IMR-90 (cell line): ENCODE measurements at regions not wholly inside any gene's neighbourhood (a gene's known extent, or its start where the extent isn't known, plus 50 kb on each side); places are given as distances from the start of the nearest gene placed in this dataset.
"Not testable (repeated sequence)": the region's sequence is repeated elsewhere in the genome, so short reads cannot be mapped to it uniquely, and the experiment has no call there.

ENCODE experiments used
- CTCF ChIP-seq: conservative IDR thresholded peaks from 2 replicates; pipeline ENCODE4 v1.5.1; 2012; ENCODE audit warnings: mild to moderate bottlenecking, low read depth, low read length, improper control_type of control experiment
- ELK1 ChIP-seq: fragments of 150-350 bp; IDR thresholded peaks from 2 replicates; pipeline ENCODE4 v1.6.1; 2016; ENCODE audit warnings: low read depth, mild to moderate bottlenecking, low read length, moderate library complexity, borderline replicate concordance
- RFX5 ChIP-seq: IDR thresholded peaks from 2 replicates; pipeline ENCODE4 v1.8.0; 2012; ENCODE audit warnings: low read depth, mild to moderate bottlenecking, low read length, moderate library complexity

GRCh38 chr21:9807675-9808074, 713.7 kb upstream of the TPTE start:
- not testable (repeated sequence) for TF ChIP-seq CTCF, ELK1, RFX5
